Esophagus squamous epithelium (tissue), 5 donors: ENCODE measurements at regions not wholly inside any gene's neighbourhood (a gene's known extent, or its start where the extent isn't known, plus 50 kb on each side); places are given as distances from the start of the nearest gene placed in this dataset.

ENCODE experiments used
- DNase-seq: peaks from one replicate; lab custom pipeline; 2025; lab: John Stamatoyannopoulos, UW
- H3K27ac ChIP-seq, 4 donors: fragments of 200-600 bp; sonication (generic); one replicate each; pipeline ENCODE4 v1.5.1; 2016 to 2019; ENCODE audit warnings: mild to moderate bottlenecking in 1 of 4
- H3K27me3 ChIP-seq, 4 donors: fragments of 200-600 bp; sonication (generic); 1 replicate in 3 of 4; 2 replicates in 1 of 4; pipeline versions ENCODE4 v1.5.1 to v1.6.0; 2017 to 2021; ENCODE audit warnings: antibody characterized with exemption in 1 of 4
- H3K36me3 ChIP-seq, 3 donors: fragments of 200-600 bp; sonication (generic); one replicate each; pipeline ENCODE4 v1.5.1; 2016 to 2019
- H3K4me1 ChIP-seq, 3 donors: fragments of 200-600 bp; sonication (generic); one replicate each; pipeline ENCODE4 v1.5.1; 2017 to 2019
- H3K4me3 ChIP-seq, 4 donors: fragments of 200-600 bp; sonication (generic); 1 replicate in 3 of 4; 2 replicates in 1 of 4; pipeline ENCODE4 v1.5.1; 2016 to 2019; ENCODE audit warnings: mild to moderate bottlenecking in 2 of 4, moderate library complexity in 1 of 4
- H3K9me3 ChIP-seq, 3 donors: fragments of 200-600 bp; sonication (generic); one replicate each; pipeline ENCODE4 v1.5.1; 2016 to 2019
- POLR2A ChIP-seq, 4 donors: fragments of 450-650 bp; IDR thresholded peaks; one replicate each; pipeline ENCODE4 v1.6.1; 2017; ENCODE audit warnings: antibody characterized with exemption in 4 of 4, mild to moderate bottlenecking in 4 of 4, moderate library complexity in 3 of 4
- WGBS, 2 donors: methylation state at CpG; one replicate each; pipeline ENCODE4 v1.1.5; 2018; 5-methylcytosine and 5-hydroxymethylcytosine counted together
- intact Hi-C: fragments of 100-400 bp; cut with DNase I; formaldehyde crosslinking; loops from one replicate; pipeline ENCODE4 v1.15.0; 2022
- TF ChIP-seq, protein P1 (sequence below), 6 experiments: fragments of 450-650 bp in 4 of 6; fragments of 200-600 bp in 2 of 6; sonication (generic) in 2 of 6; IDR thresholded peaks; one replicate each; pipeline ENCODE4 v1.5.1; 2016 to 2019; ENCODE audit warnings: antibody characterized with exemption in 6 of 6, mild to moderate bottlenecking in 4 of 6, moderate library complexity in 4 of 6
- donor health status: DM: yes; HTN: yes; CAD: no.

DNA sequence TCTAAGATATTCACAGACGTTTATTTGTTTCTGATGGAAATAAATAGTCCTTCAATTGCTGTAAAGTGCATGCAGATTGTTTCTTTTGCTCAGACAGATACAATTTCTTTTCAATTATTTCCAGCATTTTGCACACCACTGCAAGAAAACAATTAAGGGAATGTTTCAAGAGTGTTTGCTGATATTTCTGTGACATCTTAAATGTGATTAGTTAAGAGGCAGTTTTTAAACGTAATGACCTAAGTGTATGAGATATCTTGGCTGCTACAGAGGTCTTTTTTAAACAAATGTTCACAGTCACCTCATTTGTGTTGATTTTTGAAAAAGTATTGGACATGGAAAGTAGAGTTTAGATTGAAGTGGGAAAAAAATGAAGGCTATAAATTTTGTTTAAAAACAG, 262.3 kb upstream of the BRINP3 start:
- Histone ChIP-seq H3K4me1 (no peaks in the 10 kb centered on the region), H3K27me3 (no peaks in the 10 kb centered on the region), H3K9me3 (no peaks in the 10 kb centered on the region), H3K4me3 (no peak overlapping the region), H3K36me3 (no peaks in the 10 kb centered on the region), H3K27ac (no peak overlapping the region)
- intact Hi-C loops = no loop called here
- 15 to 19% methylated on average over 2 of the region's 2 CpGs for WGBS, 2 donors
- TF ChIP-seq POLR2A (IDR thresholded peaks at IDR 0.05) = no peak
- TF ChIP-seq, protein P1, sequence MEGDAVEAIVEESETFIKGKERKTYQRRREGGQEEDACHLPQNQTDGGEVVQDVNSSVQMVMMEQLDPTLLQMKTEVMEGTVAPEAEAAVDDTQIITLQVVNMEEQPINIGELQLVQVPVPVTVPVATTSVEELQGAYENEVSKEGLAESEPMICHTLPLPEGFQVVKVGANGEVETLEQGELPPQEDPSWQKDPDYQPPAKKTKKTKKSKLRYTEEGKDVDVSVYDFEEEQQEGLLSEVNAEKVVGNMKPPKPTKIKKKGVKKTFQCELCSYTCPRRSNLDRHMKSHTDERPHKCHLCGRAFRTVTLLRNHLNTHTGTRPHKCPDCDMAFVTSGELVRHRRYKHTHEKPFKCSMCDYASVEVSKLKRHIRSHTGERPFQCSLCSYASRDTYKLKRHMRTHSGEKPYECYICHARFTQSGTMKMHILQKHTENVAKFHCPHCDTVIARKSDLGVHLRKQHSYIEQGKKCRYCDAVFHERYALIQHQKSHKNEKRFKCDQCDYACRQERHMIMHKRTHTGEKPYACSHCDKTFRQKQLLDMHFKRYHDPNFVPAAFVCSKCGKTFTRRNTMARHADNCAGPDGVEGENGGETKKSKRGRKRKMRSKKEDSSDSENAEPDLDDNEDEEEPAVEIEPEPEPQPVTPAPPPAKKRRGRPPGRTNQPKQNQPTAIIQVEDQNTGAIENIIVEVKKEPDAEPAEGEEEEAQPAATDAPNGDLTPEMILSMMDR (IDR thresholded peaks at IDR 0.05) = no peak
- no peak for DNase-seq

- no peak overlapping the region for H3K27ac ChIP-seq
- H3K36me3 ChIP-seq = no peaks in the 10 kb centered on the region
- TF ChIP-seq POLR2A (IDR thresholded peaks at IDR 0.05) = no peak
- TF ChIP-seq, protein P1 (IDR thresholded peaks at IDR 0.05) = no peak
- H3K27me3 ChIP-seq = no peaks in the 10 kb centered on the region
- H3K9me3 ChIP-seq = no peaks in the 10 kb centered on the region
- intact Hi-C loops = no loop called here
- H3K4me1 ChIP-seq = no peaks in the 10 kb centered on the region
- H3K4me3 ChIP-seq = no peak overlapping the region
- no peak for DNase-seq
These were observed 270.0 kb upstream of the BRINP3 start for GRCh38 chr1:190747704-190748103.

- no peak overlapping the region for H3K27ac ChIP-seq
- H3K36me3 ChIP-seq = no peaks in the 10 kb centered on the region
- no peak overlapping the region for H3K4me3 ChIP-seq
- WGBS, 2 donors = 74 to 76% methylated on average over 2 of the region's 2 CpGs
- H3K27me3 ChIP-seq = no peaks in the 10 kb centered on the region
- H3K9me3 ChIP-seq = no peaks in the 10 kb centered on the region
- TF ChIP-seq, protein P1 (IDR thresholded peaks at IDR 0.05) = no peak
- no peak for TF ChIP-seq POLR2A (IDR thresholded peaks at IDR 0.05)
- H3K4me1 ChIP-seq = no peaks in the 10 kb centered on the region
- DNase-seq = no peak
- intact Hi-C loops = no loop called here
These were observed 274.5 kb upstream of the BRINP3 start for GRCh38 chr1:190752131-190752530.

- WGBS, 2 donors = 0 to 7% methylated on average over 1 of the region's 1 CpG
- Histone ChIP-seq H3K27me3 (no peaks in the 10 kb centered on the region), H3K4me3 (no peak overlapping the region), H3K27ac (no peak overlapping the region), H3K36me3 (no peaks in the 10 kb centered on the region), H3K9me3 (no peaks in the 10 kb centered on the region), H3K4me1 (no peaks in the 10 kb centered on the region)
- TF ChIP-seq, protein P1 (IDR thresholded peaks at IDR 0.05) = no peak
- no peak for TF ChIP-seq POLR2A (IDR thresholded peaks at IDR 0.05)
- no peak for DNase-seq
- intact Hi-C loops = no loop called here
These were observed 277.0 kb upstream of the BRINP3 start for GRCh38 chr1:190754666-190755065.

DNA sequence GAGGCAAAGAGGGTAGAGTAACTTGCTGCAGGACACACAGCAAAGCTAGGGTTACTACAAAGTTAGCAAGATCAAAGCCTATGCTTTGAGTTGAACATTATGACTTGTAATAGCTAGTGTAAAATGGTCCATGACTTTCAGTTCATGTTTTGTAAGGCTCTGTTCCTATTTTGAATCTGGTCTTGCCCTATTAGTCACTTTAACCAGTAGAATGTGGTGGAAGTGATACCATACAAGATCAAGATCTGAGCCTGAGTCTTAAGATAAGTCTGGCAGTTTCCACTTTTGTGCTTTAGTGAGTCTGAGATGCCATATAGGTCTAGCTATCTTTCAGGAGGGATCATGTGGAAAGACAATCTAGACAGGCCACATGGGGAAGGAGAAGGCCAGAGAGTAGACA, 282.1 kb upstream of the BRINP3 start:
- Histone ChIP-seq H3K27ac (no peak overlapping the region), H3K9me3 (no peaks in the 10 kb centered on the region), H3K36me3 (no peaks in the 10 kb centered on the region), H3K4me1 (no peaks in the 10 kb centered on the region), H3K4me3 (no peak overlapping the region), H3K27me3 (no peaks in the 10 kb centered on the region)
- intact Hi-C loops = no loop called here
- no peak for DNase-seq
- no peak for TF ChIP-seq POLR2A (IDR thresholded peaks at IDR 0.05)
- TF ChIP-seq, protein P1 (IDR thresholded peaks at IDR 0.05) = no peak
